CD4-positive, alpha-beta T cell treated with Interleukin-6 at 100 ng/mL for 8 hours (primary cell): ENCODE measurements at regions not wholly inside any gene's neighbourhood (a gene's known extent, or its start where the extent isn't known, plus 50 kb on each side); places are given as distances from the start of the nearest gene placed in this dataset.

ENCODE experiments used
- DNase-seq: peaks from one replicate; pipeline ENCODE4 v3.0.0-alpha.2; 2020; ENCODE audit warnings: mixed read lengths, low spot score

DNA sequence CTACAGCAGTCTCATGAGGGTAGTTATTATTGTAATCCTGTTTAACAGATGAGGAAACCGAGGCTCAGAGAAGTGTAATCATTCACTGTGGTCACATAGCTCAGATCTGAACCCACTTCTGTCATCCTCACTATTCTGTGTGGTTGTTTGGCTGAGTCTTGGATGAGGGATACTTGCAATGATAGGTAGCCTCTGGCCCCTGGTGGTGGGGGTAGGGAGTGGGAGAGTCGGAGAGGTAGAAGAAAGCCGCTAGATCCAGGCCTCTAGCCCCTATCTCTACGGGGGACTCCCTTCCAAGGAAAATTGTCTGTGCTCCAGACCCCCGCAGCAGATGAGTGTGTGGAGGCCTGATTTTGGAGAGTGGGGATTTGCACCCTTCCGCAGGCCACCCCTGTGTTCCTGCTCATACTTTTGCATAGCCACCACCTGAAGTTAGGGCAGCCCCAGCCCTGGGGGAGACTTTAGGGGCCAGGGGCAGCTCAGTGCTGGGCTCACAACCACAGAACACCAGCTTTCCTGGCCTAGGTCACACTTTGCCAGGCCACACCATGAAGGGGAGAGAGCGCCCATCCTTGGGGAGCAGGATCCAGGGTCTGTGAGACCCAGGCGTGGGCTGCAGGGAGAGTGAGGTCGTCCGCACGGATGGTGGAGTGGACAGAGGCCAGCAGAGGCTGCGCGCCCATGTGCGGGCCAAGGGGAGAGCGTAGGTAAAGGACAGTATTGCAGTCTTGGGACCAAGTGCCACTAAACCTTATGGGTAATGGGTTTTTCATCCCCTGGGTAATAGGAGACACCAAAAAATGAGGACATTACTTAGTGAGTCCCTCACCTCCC, 148.2 kb downstream of the GLI2 start:
- DNase-seq: no peak

DNA sequence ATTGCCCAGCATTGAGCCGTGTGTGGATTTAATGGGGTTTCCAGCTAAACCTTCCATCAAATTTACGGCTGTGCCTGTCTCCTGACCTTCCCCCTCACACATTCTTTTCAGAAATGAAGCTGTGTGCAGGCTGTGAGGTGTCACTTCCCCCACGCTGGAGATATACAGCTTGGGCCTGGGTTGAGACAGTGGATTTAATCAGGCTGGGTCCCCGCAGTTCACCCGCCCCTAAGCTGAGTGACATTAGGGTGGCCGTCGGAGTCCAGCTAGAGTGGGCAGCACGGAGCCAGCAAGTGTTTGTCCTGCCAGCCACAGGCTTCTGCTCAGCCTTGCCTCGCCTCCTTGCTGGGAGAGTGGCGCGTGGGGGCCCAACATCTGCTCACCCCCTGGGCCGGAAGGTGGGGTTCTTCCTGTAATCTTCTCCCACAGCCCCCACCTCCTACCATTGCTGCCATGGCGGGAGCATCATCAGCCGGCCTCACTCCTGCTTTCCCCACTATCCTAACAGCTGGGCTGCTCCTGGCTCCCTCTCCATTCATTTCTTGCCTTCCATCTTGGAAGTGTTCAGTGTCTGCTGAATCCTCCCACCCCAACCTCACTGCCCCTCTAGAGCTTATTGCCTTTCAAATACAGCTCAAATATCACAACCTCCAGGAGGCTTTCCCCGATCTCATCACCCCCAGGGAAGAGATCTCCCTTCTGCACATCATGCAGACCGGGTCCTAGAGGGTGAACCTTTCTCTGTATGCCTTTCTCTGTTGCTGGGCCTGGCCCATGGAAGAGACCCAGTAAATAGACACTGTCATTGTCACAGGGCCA, 149.0 kb downstream of the GLI2 start:
- DNase-seq: no peak

- no peak for DNase-seq
These were observed 149.7 kb downstream of the GLI2 start for GRCh38 chr2:120885321-120885720.

GRCh38 chr2:120885749-120886148, 150.1 kb downstream of the GLI2 start:
- no peak for DNase-seq

DNA sequence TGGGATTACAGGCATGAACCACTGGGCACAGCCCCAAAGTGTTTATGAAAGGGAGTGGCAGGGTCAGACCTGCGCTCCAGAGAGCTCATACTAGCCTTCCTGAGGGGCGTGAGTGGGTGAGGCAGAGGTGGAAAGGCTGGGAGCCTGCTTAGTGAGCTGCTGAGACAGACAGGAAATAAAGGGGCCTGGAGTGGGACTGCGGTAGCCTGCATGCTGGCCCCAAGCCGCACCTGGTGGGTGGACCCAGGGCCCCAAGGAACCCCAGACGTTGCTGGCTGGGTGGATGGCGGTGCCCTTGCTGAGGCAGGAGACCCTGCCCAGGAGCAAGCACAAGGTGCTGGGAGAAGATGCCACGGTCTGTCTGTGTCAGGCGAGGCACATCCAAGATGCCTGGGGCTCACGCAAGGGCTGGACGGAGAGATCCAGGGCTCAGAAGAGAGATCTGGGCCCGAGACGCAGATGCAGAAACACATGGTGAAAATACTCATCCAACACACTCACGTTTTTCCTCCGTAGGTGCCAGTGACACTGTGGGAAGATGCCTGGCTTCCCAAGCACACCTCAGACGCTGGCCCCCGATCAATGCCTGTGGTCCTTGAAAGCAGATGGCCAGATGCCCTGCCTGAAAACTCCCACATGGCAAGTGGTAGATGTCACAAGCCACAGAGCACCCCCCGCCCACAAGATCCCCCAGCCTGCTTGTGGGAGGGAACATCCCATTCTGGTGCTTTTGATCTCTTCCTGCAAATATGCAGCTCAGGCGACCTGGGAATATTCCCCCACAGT, 151.1 kb downstream of the GLI2 start:
- no peak for DNase-seq

DNA sequence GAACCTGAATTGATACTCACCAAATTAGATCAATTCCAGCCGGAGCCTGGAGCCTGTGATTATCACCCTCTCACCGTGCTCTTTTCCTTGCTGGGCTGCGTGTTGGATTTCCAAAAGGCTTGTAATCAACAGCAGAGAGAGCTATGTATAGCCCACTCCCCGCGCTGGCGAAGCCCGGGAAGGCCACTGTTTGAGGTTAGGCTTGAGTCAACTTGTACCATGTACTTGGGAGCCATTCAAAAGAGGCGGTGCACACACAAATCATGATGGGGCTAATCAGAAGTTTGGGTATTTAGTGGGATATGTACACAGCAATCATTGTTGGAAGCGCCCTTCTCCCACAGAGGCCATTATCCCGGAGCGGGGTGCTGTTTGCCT, 151.6 kb downstream of the GLI2 start:
- DNase-seq: no peak

DNA sequence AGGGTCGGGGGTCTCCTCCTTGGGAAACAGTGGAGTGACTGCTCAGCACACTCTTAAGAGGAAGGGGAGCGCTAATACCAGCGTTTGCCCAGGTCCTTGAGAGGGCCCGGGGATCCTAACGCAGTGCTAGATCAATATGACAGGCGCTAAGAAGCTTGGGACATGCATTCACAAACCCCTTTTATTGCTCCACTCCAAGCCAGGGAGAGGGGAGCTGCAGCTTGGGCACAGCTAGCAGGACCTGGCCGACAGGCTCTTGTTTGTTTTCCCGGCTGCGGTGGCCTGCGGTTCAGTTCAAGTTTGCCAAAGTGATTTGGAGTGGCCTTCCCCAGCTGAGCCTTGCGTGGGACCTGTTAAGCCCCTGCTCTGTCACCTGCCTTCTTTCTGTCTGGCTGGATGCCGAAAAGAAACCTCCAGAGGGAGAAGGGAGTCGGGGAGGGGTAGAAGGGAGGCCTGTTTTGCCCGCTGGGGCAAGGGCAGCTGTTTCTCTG, 152.1 kb downstream of the GLI2 start:
- no peak for DNase-seq

DNA sequence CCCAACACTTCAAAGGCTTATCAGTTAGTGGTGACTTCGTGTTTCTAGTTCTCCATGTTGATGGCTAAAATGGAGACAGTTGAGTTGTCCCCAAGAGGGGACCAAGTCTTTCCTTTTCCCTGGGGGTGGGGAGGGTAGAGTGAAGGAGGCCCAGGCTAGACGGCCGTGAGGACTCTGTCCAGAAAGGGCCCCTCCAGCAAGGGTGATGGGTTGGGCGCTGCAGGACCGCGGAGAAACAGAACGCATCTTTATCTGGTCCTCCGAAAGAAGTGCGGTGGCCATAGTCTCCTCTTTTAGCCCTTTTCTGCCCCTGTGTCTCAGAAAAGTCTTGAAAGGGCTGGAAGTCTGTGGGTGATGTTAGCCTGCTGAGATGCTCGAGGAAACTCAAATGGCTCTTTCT, 153.2 kb downstream of the GLI2 start:
- DNase-seq: no peak

DNA sequence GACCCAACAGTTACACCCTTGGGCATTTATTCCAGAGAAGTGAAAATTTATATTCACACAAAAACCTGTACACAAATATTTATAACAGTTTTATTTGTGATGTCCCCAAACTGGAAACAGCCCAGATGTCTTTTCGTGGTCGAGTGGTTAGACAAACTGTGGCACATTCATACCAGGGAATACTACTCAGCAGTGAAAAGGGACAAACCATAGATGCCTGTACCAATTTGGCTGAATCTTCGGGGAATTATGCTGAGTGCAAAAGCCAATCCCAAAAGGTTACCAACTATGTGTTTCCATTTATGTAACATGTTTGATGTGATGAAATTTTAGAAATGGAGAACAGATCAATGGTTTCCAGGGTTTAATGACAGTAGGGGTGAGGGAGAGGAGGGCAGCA, 154.3 kb downstream of the GLI2 start:
- DNase-seq: no peak

- no peak for DNase-seq
These were observed 155.1 kb downstream of the GLI2 start for GRCh38 chr2:120890566-120891360.

DNA sequence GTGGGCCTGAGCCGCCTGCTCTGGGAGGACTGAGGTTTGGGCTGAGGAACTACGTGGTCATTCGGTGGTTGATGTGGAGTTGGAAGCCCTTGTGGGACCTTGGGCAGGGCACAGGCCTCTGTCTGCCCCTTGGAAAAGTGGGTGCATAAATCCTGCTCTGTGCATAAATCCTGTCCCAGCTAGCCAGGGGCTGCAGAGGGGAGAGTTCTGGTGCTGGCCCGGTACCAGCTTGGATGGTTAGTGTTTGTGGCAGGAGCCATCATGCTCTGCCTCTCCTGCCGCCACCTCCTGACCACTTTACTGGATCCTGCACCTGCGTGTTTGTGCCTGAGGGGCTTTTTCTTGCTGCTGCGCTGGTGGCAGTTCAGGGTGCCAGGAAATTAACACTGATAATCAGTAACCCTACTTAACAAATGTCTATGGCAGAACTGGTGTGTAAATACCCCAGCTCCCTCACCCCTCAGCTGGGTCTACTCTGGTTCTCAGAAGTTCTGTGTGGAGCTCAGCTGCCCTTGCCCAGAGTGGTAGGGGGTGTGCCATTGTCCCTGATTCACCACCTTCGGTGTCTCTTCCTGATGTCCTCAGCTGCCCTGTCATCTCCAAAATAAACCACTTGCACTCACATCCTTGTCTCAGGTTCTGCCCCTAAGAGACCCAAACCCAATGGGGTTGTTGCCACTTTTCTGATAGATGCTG, 156.8 kb downstream of the GLI2 start:
- no peak for DNase-seq

DNA sequence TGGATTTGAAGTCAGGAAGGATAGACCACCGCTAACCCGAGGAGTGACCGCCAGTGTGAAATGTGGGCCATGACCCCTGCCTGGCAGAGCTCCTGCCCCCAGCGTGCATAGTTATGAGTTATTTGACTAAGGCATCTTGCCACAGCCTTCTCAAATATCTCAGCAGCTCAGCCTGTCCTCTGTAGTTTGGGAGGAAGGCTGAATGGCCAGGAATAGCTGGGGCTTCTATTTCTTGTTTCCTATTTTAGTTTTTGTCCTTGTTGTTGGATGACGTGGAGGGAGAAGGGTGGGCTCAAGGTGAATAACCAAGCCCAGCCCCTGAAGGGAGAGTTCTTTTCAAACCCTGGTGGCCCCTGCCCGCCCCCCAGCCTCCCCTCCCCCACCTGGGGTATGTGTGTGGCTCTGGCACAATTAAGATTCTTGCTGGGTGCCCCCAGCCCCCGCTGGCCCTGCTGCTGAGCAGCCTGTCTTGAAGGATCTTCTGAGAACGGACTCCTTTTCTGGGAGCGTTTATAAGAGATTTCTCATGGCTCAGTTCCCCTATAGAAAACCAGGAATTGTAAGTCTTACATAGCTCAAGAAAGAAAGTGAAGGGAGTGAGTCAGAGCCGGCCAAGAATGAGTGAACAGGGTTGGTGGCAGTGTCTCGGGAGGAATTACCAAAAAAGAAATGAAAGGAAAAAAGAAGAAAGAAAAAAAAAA, 157.4 kb downstream of the GLI2 start:
- no peak for DNase-seq

DNA sequence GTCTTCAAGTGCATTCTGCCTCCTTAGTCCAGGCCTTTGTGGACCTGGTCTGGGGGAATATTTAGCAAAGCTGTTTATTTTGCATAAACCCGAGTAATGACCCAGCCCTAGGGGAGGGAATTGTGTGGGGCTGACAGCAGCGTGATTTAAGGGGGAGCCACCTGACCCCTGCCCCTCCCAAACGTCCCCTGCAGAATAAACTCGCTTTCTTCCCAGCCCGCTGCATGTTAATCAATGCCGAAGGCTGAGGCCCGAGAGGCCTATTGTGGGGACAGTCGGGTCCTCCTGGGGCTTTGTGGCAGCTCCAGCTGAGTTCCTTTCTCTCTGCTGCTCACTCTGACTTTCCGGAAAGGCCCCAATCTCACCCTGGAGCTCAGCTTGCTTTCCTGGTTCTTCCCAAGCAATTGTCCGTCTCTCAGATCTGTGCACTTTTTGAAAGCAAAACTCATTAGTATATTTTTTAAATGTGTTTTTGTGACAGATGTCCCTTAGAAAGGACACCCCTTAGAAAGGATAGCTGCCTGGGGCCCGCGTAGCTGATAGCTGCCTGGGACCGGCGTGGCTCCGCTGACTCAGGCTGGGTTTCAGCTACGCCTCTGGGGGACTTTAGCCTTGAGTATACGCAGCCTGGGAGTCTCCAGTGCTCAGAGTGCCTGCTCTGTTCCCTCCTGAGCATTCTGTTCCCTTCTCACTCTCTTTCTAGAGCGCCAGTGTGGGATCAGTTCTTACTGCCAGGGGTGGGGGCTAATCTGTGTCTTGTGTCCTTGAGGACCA, 158.3 kb downstream of the GLI2 start:
- DNase-seq: no peak

GRCh38 chr2:120894966-120895365, 159.3 kb downstream of the GLI2 start:
- no peak for DNase-seq

- DNase-seq: no peak
These were observed 160.5 kb downstream of the GLI2 start for GRCh38 chr2:120896126-120896525.

DNA sequence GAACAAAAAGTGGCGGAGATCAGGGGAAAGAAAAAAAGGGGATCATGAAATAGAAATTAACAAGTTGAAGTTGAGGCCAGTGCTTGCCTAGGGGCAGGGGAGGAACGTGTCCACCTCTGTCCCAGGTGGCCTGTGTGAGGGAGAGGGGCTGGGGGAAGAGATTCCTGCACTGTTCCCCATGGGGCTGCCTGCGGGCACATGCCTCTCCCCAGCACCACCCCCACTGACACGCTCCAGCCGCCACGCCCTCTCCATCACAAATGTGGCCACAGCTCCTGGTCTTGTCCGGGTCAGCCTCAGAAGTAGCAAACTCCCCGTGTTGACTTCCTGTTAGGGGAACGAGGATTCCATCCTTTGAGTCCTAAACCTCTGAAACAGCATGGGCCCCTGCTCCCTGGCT, 161.2 kb downstream of the GLI2 start:
- DNase-seq: no peak

DNA sequence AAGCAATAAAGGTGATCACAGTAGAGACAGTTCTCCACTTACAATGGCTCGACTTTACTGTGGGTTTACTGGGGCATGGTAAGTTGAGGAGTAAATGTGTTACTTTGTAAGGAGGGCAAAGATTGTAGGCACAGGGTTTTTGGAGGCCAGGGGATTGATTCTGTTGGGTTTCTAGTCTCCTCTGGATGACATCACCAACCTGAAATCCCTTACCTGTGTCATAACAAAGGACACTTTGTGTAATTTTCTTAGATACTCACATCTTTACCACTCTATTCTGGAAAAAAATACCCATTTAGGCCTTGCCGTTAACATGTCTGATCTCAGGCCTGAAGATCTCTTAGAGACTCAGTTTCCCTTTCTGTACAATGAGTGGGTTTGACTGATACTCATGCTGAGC, 161.7 kb downstream of the GLI2 start:
- DNase-seq: no peak

DNA sequence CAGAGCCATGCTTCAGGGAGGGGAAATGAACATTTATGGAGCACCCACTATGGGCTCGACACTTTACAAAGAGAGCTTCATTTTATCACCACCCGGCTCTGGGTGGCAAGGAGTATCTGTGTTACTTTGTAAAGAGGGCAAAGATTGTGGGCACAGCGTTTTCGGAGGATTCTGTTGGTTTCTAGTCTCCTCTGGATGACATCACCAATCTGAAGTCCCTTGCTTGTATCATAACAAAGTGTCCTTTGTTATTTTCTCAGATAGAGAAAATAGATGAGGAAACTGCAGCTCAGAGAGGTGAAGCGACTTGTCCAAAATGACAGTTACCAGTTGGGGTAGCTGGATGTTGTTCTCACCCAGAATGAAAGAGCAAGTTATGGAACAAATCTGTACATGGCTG, 162.8 kb downstream of the GLI2 start:
- no peak for DNase-seq

DNA sequence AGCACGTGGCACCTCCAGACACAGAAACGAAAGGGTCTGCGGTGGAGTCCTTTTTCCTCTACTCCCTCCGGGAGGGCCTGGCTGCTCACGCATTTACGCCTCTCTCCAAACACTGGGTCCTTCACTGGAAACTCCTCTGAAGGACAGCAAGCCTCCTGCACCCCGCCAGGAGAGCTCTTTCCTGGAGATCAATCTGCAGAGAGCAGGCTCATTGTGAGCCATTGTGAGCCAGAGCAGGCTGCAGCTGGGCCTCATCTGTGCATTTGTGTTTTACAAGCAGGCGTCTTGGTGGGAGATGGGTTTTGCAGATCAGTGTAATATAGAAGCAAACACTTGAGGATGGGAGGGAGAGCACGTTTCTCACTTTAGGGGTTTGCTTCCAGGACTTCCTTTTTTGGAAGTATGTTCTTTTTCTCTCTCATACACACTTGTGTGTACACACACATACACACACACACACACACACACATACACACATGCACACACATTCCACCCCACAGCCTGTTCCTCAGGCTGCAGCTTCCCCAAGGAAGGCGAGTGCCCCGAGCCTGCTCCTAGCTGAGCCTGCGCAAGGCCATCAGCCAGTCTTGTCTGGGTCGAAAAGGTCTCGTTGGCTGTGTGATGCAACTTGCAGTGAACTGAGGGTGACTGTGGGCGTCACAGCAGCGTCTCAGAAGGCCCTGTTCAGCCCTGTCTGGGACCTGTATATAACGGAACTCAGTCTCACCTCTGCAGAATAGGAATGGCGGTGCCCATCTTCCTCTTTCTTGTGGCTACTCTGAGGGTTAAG, 163.5 kb downstream of the GLI2 start:
- no peak for DNase-seq
